ENCODE measurements at regions not wholly inside any gene's neighbourhood (a gene's known extent, or its start where the extent isn't known, plus 50 kb on each side); places are given as distances from the start of the nearest gene placed in this dataset.

DNA sequence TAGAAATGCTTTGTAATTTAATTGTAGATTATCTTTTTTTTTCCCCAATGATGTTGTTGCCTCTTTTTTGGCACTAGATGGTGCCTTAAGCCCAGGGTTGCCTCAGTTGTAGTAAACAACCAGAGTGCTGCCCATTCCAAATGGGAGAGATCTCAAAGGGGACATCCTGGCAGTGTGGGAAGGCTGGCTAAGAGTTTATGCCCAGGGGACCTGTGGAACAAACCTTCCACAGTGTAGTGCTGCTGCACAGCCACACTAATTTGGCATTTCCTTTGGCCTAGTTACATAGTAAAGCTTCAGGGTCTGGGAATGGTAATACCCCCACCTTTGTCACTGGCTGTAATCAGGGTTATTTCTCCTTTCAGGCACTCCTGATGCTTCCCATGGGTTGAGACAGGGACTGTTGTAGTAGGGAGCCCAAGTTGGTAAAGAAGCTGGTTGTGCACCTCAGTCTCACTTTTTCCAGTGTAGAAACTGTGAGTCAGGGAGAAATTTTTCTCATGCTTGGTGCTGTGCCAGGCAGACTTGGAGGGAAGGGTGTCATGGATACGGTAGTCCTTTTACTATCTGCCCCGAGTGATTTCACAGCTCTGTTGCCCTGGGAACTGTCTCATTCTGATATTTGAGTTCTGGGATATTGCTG lies 177.8 kb upstream of the ECI2 start:
- H3K4me3 Mint-ChIP-seq (ENCODE audit: unreplicated experiment) = peak overlapping the region; percentile 20
- H3K27me3 Mint-ChIP-seq (ENCODE audit: low read depth) = no peaks in the 10 kb centered on the region
- no peak for DNase-seq (ENCODE audit: low spot score)
- TF ChIP-seq, protein P1, sequence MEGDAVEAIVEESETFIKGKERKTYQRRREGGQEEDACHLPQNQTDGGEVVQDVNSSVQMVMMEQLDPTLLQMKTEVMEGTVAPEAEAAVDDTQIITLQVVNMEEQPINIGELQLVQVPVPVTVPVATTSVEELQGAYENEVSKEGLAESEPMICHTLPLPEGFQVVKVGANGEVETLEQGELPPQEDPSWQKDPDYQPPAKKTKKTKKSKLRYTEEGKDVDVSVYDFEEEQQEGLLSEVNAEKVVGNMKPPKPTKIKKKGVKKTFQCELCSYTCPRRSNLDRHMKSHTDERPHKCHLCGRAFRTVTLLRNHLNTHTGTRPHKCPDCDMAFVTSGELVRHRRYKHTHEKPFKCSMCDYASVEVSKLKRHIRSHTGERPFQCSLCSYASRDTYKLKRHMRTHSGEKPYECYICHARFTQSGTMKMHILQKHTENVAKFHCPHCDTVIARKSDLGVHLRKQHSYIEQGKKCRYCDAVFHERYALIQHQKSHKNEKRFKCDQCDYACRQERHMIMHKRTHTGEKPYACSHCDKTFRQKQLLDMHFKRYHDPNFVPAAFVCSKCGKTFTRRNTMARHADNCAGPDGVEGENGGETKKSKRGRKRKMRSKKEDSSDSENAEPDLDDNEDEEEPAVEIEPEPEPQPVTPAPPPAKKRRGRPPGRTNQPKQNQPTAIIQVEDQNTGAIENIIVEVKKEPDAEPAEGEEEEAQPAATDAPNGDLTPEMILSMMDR (IDR thresholded peaks at IDR 0.05) = peak; percentile 92
- H3K9me3 Mint-ChIP-seq (ENCODE audit: low read depth) = peaks cover 30% of the 10 kb centered on the region
- peaks cover 39% of the 10 kb centered on the region for H3K4me1 Mint-ChIP-seq (ENCODE audit: low read depth)
- H3K36me3 Mint-ChIP-seq (ENCODE audit: low read depth) = peaks cover 9% of the 10 kb centered on the region
- peak overlapping the region; percentile 95 for H3K27ac Mint-ChIP-seq (ENCODE audit: unreplicated experiment)

GRCh38 chr6:4311976-4312860 lies 176.8 kb upstream of the ECI2 start:
- TF ChIP-seq, protein P1 (IDR thresholded peaks at IDR 0.05) = no peak
- Mint-ChIP-seq H3K27me3 (ENCODE audit: low read depth) (no peaks in the 10 kb centered on the region), H3K4me1 (ENCODE audit: low read depth) (peaks cover 29% of the 10 kb centered on the region), H3K9me3 (ENCODE audit: low read depth) (peaks cover 30% of the 10 kb centered on the region), H3K27ac (ENCODE audit: unreplicated experiment) (peak overlapping the region; percentile 95), H3K36me3 (ENCODE audit: low read depth) (peaks cover 9% of the 10 kb centered on the region), H3K4me3 (ENCODE audit: unreplicated experiment) (no peak overlapping the region)
- DNase-seq (ENCODE audit: low spot score) = no peak

DNA sequence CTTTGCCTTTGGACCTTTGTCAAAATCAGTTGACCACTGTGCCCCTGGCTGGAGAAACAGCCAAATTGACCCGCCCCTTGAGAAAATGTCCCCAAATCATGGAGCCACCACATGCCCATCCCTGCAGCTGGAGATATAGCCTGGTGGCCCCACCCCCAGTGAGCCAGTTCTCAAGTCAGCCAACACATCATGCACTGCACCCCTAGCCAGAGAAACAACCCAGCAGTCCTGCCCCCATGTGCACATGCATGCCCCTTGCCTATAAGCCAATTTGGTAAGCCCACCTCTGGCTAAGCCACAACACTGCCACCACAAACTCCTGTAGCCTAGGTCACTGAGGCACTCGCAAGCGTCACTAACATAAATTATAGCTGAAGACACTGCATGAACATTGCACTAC lies 174.2 kb upstream of the ECI2 start:
- TF ChIP-seq, protein P1 (IDR thresholded peaks at IDR 0.05) = no peak
- H3K36me3 Mint-ChIP-seq (ENCODE audit: low read depth) = peaks cover 9% of the 10 kb centered on the region
- DNase-seq (ENCODE audit: low spot score) = no peak
- no peaks in the 10 kb centered on the region for H3K27me3 Mint-ChIP-seq (ENCODE audit: low read depth)
- H3K9me3 Mint-ChIP-seq (ENCODE audit: low read depth) = peaks cover 30% of the 10 kb centered on the region
- no peak overlapping the region for H3K27ac Mint-ChIP-seq (ENCODE audit: unreplicated experiment)
- H3K4me3 Mint-ChIP-seq (ENCODE audit: unreplicated experiment) = no peak overlapping the region
- H3K4me1 Mint-ChIP-seq (ENCODE audit: low read depth) = peaks cover 18% of the 10 kb centered on the region

DNA sequence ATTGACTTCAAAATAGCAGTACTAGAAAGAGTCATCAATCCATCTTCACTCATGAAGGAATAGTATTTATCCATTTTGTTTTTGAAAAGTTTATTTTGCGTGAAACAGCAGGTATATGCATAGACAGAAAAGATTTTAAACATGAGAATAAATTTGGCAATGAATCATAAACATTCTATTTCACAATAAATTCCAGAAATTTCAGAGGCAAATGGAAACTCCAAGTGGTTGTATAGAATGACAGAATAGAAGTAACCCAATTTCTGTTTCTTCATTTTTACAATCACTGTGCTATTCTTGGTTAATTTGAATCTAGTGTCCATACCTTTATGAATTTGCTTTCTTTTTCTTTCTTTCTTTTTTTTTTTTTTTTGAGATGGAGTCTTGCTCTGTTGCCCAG lies 173.0 kb upstream of the ECI2 start:
- peaks cover 9% of the 10 kb centered on the region for H3K4me1 Mint-ChIP-seq (ENCODE audit: low read depth)
- DNase-seq (ENCODE audit: low spot score) = no peak
- peaks cover 9% of the 10 kb centered on the region for H3K36me3 Mint-ChIP-seq (ENCODE audit: low read depth)
- TF ChIP-seq, protein P1 (IDR thresholded peaks at IDR 0.05) = no peak
- no peak overlapping the region for H3K4me3 Mint-ChIP-seq (ENCODE audit: unreplicated experiment)
- no peaks in the 10 kb centered on the region for H3K27me3 Mint-ChIP-seq (ENCODE audit: low read depth)
- peaks cover 26% of the 10 kb centered on the region for H3K9me3 Mint-ChIP-seq (ENCODE audit: low read depth)
- no peak overlapping the region for H3K27ac Mint-ChIP-seq (ENCODE audit: unreplicated experiment)

DNA sequence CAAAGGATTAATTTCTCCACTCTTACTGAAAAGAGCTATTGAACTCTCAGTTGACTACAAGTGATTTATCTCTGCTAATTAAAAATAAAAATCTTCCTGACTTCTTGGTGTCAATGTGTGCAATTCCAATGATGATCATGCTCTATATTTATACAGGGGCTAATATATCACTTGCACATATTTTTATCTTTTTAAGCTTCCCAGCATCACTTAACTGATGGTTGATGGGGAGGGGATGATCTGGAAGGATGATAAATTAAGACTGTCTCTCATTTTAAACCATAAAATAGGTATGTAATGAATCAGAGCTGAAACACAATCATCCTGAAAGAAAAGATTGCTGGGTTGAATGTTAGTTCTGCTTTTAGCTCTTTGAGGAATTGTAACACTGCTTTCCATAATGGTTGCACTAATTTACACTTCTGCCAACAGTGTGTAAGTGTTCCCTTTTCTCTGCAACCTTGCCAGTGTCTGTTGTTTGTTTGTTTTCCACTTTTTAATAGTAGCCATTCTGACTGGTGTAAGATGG lies 169.6 kb upstream of the ECI2 start:
- no peak for DNase-seq (ENCODE audit: low spot score)
- H3K4me3 Mint-ChIP-seq (ENCODE audit: unreplicated experiment) = no peak overlapping the region

More for the DNA sequence above, 169.6 kb upstream of the ECI2 start:
- no peaks in the 10 kb centered on the region for H3K27me3 Mint-ChIP-seq (ENCODE audit: low read depth)
- H3K9me3 Mint-ChIP-seq (ENCODE audit: low read depth) = no peaks in the 10 kb centered on the region
- H3K36me3 Mint-ChIP-seq (ENCODE audit: low read depth) = no peaks in the 10 kb centered on the region
- TF ChIP-seq, protein P1 (IDR thresholded peaks at IDR 0.05) = no peak
- no peak overlapping the region for H3K27ac Mint-ChIP-seq (ENCODE audit: unreplicated experiment)
- peaks cover 10% of the 10 kb centered on the region for H3K4me1 Mint-ChIP-seq (ENCODE audit: low read depth)

Measured in chondrocyte (in vitro differentiated cells).